ENCODE measurements at regions not wholly inside any gene's neighbourhood (a gene's known extent, or its start where the extent isn't known, plus 50 kb on each side); places are given as distances from the start of the nearest gene placed in this dataset.
"Not testable (repeated sequence)": the region's sequence is repeated elsewhere in the genome, so short reads cannot be mapped to it uniquely, and the experiment has no call there.

DNA sequence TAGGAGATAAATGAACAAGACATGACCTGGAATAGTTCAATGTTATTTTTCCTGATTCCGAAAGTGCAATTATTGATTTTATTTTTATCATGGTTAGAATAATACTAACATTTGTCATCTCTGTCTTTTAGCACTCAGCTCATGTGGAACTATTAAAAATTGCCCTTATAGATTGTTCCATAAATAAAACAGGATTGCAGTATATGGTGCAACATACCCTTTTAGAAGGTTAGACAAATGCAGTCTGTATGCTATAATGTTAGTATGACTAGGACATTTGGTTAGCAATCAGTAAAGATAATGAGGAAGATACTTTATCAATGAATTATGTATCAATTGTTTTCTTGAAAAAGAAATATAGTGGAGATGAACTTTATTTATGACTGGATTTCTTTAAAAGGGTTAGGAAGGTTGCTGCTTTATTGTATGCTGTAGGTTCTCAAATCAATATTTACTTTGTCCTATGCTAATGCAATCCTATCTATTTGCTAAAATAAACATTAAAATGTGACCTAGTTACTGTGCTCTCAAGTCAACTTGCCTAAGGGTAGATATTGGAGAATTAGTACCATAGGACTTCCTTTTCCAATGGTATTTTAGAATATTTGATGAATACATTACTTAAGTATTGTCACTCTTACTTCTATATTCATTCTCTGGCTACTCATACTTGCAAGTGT is 348.9 kb upstream of the ISL1 start:
- DNase-seq, result no peak

DNA sequence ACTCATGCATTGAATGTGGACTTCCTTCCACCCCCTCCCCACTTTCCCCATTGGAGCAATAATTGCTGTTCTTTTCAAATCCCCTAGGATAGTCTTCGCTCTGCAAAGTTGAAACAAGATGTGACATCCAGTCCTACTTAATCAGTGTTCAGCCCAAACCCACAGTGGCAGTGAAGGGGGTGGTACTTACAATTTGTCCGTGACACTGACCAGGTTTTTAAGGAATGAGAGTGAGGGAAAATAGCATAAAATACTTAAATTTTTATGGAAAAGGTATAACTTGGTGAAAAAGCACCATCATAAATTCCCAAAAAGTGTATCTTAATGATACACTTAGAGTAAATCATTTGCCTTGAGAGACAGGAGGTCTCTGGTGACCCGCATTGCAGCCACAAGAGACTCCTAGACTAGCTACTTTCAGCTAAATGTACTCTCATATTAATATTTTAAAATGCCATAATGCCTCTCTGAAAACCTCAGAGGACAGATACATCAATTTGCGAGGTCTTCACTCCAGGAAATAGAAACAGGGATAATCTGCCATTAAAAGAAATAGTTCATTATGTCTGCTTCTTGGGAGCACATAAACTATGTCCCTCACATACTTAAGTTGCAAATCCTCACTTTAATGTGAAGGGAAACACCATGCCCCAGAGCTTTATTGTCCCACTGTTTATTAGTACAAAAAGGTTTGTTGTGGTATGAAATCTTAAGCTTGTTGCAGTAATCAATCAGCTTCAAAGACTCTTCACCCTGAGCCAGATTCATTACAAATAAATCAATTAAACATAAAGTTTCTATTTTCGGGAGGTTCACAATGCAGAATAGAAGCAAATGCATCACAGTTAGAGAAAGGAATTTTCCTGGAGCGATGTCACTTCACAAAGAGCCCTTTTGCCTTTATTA is 343.6 kb upstream of the ISL1 start:
- no peak for DNase-seq

DNA sequence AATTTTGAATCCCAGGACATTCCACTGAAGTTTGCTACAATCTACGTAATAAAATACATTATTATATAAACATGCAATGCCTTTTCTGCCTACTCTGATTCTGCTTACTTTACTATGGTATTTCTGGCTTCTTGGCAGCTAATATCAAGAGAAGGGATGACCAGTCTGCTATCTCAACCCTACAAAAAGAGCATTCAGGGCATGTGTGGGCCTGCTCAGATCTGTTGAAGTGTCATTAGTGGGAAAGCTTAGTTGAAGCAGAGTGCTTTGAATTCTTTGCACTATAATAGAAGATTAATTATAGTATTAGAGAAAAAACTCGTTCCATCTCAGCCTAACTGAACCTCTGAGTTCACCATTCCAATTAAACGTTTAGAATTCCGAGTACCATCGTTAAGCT is 339.5 kb upstream of the ISL1 start:
- DNase-seq, result no peak

DNA sequence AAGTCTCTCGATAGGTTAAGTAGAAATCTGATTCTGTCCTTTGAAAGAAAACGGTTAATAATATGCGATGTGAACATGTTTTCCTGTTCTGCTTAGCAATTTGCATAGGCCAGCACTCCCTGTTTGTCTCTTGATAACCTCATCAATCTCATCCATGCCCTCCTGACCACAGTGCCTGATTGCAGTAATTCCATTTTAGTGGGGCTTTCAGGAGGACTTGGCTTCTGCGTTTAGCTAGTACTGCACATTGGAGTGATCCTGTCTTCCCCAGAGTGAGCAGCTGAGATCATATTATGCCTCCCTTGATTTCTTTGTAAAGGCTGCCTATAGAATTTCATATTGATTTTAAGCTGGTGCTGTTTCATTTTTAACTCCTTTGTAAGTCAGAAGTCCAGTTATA is 335.9 kb upstream of the ISL1 start:
- no peak for DNase-seq

DNA sequence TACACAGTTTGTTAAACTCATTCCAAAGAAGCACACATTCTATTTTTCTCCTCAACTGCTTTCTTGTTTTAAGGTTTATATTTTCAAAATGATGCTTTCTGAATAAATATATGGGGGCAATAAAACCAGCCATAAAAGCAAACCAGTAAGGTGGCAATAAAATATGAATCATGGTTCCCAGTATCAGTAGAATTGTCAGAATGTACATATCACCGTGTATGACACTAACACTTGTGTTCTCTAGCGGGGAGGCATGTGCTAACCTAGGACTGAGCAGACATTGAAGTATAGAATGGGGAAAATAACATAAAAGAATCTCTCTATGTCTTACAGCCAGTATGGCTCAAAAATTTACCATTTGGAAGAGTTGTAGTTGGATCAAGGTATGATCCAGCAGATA is 329.9 kb upstream of the ISL1 start:
- no peak for DNase-seq

DNA sequence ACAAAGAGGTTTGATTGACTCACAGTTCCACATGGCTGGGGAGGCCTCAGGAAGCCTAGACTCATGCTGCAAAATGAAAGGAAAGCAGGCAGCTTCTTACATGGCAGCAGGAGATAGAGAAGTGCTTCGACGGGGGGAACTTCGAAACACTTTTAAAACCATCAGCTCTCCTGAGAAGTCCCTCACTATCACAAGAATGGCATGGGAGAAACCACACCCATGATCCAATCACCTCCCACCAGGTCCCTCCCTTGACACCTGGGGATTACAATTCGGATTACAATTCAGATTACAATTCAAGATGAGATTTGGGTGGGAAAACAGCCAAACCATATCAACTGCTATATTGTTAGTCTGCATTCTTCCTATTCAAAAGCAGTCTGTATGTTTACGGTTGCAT is 322.3 kb upstream of the ISL1 start:
- no peak for DNase-seq

DNA sequence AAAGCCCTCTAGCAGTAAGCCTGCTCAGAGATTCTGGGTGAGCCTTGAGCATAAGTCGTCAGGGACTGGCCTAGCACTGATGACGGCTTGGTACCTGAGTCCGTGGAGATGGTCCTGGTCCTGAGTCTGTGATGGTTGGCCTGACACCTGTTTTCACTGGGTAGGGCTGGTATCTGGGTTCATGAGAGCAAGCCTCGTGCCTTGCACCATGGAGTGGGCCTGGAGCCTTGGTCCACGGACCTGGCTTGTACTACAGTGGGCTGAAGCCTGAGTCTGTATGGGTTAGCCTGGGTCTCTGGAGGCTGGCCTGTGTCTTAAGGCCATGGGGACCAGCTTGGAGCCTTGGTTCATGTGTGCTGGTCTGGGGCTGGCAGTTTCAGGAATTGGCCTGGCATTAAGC is 310.3 kb upstream of the ISL1 start:
- DNase-seq, result no peak

DNA sequence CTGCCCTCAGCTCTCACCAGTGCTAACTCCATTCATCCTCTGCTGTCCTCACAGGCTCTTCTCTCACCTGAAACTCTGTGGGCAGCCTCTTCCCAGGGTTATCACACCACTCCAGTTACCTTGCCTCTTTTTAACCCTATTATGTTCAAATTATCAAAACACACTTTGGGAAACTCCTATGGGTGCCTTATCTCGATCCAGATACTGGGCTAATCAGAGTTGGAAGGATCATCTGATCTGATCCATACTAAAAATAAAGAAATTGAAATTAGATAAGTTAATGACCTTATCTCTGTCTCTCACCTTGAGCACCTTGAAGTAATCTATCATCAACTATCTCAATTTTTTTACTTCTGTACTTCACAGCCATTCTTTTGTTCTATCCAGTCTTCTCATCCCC is 300.5 kb upstream of the ISL1 start:
- no peak for DNase-seq

DNA sequence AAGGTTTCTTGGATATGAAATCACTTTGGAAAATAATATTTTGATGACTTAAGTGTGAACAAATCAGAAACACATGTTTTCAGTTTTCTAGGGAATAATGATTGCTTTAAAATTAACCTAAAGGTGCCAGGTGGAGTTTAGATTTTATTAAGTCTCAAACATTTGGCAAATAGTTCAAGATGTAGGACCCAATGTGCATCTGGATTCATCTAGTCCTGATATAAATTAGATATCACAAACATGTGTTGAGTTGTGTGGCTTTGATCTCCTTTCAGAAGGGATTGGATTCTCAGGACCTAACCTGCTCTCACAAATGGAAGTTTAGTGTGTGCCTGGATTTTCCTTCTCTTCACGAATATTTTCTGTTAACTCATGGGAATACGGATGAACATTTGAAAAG is 291.4 kb upstream of the ISL1 start:
- DNase-seq, result no peak

DNA sequence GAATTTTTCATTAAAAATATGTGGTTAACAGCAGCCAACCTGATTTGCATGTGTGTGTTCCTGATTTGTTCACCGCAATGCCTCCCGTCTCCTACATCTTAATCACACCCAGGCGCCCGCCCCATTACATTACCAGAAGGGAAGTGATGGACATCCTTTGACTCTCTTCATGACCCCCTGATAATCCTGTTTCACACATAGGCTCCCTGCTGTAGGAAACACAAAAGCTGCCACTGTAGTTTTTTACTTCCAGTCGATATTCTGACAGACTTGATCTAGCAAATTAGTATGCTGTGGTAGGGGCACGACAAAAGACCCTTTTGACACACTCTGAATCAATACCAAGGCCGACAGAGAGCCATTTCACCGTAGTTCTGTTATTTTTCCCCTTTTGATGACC is 287.8 kb upstream of the ISL1 start:
- no peak for DNase-seq

DNA sequence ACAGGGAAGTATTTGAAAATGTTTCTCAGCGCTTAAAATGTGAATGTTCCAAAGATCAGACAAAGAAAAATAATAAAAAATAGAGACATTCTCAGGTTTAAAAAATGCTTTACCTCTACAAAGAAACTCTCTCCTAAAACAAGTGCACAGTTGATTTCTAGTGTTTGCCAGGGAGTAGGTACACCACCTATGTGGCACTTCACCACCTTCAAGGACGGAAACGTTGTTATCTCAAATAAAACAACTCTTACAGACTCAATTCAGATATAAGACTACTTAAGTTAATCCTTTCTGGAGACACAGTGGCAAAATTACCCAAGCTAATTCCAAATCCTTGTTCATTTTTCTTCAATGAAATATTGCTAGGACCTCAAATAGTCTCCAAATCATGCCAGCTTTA is 286.4 kb upstream of the ISL1 start:
- no peak for DNase-seq

DNA sequence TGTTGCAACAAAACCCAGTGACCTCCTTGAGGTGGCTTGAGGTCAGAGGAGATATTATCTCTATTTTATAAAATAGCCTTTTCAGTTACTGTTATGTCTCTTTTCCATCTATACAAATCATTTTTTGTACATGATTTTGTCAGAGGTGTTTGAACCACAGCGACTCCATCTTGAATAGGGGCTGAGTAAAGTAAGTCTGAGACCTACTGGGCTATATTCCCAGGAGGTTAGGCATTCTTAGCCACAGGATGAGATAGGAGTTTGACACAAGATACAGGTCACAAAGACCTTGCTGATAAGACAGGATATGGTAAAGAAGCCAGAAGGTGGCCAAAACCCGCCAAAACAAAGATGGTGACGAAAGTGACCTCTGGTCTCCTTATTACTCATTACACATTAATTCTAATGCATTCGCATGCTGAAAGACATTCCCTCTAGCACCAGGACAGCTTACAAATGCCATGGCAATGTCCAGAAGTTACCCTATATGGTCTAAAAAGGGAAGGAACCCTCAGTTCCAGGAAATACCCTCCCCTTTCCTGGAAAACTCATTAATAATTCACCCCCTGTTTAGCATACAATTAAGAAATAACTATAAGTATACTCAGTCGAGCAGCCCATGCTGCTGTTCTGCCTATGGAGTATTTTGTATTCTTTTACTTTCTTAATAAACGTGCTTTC is 283.9 kb upstream of the ISL1 start:
- no peak for DNase-seq

DNA sequence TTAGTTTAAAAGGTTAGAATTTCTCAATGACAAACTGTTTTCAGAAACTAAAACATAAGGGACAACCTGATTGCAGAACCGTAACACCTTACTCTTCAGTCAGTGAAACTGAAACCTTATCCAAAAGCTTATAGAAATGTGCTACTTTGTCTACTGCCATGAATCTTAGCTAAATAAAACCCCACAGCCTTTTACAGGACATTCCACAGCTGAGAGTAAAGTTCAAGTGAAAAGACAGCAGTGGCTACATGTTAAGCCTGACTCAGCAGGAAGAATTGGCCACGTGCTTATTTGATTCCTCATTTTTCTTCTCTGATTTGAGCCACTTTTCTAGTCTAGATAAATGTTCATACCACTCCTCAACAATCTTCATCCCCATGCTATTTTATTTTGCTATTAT is 278.7 kb upstream of the ISL1 start:
- DNase-seq, result no peak

DNA sequence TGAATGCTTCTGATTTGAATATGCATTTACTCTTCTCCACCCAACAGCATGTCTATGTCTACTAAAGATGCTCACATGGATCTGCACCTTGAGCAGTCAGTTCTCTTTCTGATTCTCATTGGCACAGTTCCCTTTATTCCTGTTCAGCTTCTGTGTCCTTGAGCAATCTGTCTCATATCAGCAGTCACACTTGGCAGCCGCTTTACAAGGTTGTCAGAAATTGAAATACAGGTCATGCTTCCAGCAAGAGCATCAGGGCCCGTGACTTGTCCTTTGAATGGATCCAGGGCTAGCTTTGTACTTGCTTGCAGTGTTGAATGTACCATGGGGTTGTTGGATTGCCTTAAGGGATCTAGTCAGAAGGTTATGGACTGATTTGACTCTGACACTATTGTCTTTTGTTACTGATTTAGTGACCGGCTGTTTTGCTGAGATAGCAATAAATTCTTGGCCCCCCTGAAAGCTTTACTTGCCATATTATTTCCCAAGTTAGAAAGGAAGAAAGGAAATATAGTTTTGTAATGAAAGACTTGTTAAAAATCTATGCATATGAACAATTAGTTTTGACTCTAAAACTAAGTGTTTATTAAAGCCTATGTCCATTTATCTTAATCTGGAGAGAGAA is 273.4 kb upstream of the ISL1 start:
- DNase-seq, result no peak

DNA sequence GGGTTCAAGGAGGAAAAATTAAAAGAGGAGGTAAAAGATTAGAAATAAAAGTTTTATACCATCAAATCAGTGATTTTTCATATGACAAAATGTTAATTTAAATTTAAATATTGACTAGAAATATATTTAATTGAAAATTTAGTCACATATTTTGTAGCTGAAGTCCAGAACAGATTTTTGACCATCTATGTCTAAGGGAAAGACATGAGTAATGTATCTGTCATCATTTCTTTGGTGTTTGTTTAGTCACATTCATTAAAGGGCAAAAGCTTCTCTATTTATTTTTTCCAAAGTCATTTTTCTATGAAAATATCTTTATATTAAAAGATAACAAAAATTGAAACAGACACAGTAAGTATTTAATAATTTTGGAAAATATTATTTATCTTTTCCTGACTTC is 252.0 kb upstream of the ISL1 start:
- DNase-seq, result no peak

DNA sequence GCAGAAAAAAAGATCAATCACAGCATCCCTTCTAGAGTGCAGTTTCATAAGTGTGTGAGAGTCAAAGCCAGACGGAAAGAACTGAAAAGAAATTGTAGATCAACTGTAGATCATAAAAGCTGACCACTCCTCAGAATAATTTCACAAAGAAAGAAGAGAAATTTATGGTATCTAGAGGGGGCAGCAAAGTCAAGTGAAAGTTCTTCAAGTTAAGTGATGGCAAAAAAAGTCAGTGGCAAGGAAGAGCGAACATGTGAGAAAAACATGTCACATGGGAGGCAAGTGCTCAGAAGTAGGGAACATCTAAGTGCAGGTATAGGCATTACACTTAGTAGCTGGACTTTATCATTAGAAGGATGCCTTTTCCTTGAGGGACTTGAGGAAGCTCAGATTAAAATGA is 245.1 kb upstream of the ISL1 start:
- no peak for DNase-seq

DNA sequence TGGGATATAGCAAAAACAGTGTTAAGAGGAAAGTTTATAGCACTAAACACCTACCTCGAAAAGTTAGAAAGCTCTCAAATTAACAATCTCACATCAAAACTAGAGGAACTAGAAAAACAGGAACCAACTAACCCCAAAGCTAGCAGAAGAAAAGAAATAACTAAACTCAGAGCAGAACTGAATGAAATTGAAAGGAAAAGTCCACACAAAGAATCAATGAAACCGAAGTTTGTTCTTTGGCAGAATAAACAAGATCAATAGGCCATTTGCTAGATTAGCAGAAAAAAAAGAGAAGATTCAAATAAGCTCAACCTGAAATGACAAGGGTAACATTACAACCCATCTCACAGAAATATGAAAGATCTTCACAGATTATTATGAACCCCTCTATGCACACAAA is 234.8 kb upstream of the ISL1 start:
- no peak for DNase-seq

DNA sequence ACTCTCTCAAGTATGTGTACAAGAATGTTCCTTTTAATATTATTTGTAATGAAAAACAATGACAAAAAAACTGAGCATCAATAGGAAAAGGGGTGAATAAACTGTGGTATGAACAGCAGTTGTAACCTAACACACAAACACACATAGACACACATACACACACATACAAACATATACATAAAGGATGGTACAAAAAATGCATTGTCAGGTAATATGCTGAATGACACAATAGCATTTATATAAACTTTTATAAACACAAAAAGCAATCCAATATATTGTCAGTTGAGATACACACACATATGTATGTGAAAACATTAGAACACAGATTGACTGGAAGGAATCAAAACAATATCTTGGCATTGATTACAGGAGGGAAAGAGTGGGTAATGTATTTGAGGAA is 227.0 kb upstream of the ISL1 start:
- DNase-seq, result no peak

DNA sequence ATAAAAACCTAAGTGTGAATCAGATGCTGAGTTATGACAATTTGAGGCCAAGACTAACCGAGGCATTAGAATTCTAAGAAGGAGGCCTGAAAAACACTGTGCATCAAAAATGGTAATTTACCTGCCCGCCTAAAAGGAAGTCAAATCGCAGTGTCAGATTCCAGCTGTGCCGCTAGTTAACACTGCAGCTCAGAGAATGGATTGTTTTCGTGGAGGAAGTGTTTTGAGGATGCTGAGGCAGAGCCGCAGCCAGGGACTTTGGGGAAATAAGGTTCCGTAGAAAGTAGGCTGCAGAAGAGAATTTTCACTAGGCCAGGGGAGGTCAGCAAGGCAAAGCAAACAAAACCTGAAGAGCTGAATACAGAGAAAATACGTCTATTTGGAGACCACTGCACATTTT is 226.4 kb upstream of the ISL1 start:
- DNase-seq, result no peak

DNA sequence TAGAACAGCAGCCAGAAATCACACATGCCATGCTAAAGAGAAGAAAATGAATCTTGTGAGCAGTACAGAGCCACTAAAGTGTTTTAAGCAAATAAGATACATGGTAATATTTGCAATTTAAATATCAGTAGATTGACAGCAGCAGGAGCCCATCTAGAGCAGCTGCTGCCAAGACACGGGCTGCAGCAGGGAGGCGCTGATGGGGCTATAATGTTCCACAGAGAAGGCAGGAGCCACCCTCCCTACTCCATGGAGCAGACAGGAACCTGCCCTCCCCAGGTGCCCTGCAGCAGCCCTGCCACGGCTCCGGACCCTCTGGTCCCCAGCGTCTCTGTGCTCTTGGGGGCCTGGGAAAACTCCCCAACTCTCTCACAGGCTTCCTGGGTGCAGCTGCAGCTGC is 224.1 kb upstream of the ISL1 start:
- no peak for DNase-seq

DNA sequence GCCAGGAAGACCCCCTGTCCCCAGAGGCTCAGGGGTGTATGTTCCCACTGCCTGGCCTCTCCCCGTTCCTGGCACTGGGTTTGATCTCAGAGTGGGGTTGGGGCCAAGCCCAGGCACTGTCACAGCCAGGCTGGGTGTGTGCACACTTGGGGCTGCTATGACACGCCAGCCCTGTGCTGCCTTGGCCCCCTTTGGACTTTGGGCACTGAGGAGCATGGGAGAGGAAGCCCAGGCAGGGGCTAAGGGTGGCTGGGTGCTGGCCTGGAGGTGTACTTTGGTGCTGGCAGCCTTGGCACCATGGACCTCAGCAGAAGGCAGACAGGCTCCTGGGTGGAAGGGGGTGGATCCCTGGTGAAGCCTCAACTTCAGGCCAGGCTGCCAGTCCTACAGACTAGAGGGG is 223.6 kb upstream of the ISL1 start:
- DNase-seq, result no peak

DNA sequence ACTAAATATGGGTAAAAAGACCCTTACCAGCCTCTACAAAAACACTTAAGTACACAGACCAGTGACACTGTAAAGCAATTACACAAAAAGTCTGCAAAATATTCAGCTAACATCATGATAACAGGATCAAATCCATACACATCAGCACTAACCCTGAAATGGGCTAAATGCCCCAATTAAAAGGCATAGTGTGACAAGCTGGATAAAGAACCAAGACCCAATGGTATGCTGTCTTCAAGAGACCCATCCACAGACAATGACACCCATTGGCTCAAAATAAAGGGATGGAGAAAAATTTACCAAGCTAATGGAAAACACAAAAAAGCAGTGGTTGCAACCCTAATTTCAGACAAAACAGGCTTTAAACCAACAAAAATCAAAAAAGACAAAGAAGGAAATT is 221.0 kb upstream of the ISL1 start:
- DNase-seq, result no peak

DNA sequence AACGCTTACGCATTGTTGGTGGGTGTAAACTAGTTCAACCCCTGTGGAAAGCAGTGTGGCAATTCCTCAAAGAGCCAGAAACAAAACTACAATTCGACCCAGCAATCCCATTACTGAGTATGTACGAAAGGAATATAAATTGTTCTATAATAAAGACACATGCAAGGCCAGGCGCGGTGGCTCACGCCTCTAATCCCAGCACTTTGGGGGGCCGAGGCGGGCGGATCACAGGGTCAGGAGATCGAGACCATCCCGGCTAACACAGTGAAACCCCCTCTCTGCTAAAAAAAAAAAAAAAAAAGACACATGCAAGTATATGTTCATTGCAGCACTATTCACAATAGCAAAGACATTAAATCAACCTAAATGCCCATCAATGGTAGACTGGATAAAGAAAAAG is 217.6 kb upstream of the ISL1 start:
- not testable (repeated sequence) for DNase-seq

All from NCI-H1092 (cell line).